ENCODE measurements at regions not wholly inside any gene's neighbourhood (a gene's known extent, or its start where the extent isn't known, plus 50 kb on each side); places are given as distances from the start of the nearest gene placed in this dataset.

DNA sequence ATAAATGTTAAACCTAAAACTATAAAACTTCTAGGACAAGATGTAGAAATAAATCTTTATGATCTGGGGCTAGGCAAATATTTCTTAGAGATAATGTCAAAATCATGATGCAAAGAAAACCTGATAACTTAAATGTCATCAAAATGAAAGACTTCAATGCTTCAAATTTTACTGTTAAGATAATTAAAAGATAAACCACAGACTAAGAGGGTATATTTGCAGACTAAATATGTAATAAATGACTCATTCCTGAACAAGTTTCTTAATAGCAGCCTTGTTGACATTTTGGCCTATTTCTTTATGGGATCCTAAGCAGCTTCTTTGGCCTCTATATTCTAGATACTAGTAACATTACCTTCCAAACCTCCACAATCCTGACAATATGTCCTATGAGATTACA is 2878.3 kb upstream of the PCDH20 start:
- Histone ChIP-seq H3K4me3 (replicated peaks in 1 of 3; ENCODE audit: insufficient read depth in 1 of 3, low read depth in 2 of 3, low read length in 3 of 3) (no peak overlapping the region), H3K79me2 (ENCODE audit: insufficient read depth, low read length) (no peaks in the 10 kb centered on the region), H3K27me3 (ENCODE audit: control insufficient read depth in 1 of 2, insufficient read depth in 2 of 2, low read length in 2 of 2) (no peaks in the 10 kb centered on the region), H3K36me3 (replicated peaks in 1 of 2; ENCODE audit: control insufficient read depth in 1 of 2, insufficient read depth in 2 of 2, low read length in 2 of 2) (no peaks in the 10 kb centered on the region), H3K9ac (ENCODE audit: insufficient read depth, low read depth, low read length) (no peak overlapping the region), H3K9me3 (ENCODE audit: low read length) (no peaks in the 10 kb centered on the region), H2AFZ (ENCODE audit: low read length) (no peak overlapping the region), H3K4me1 (ENCODE audit: insufficient read depth, low read length) (no peaks in the 10 kb centered on the region), H4K20me1 (ENCODE audit: insufficient read depth, low read length) (no peaks in the 10 kb centered on the region), H3K4me2 (ENCODE audit: low read depth, low read length) (no peak overlapping the region), H3K27ac (ENCODE audit: extremely low read length, insufficient read depth, low read length) (no peak overlapping the region)
- in situ Hi-C loops (cut with HindIII; ENCODE audit: extremely low pct_ligation_motif_present, low pct_unique_long_range_greater_than_20kb), result no loop called here
- no peak for FAIRE-seq
- BruUV-seq (replicated peaks), result no TSS peak
- intact Hi-C loops (cut with micrococcal nuclease; ENCODE audit: unreplicated experiment), result no loop called here
- ATAC-seq, result no peak
- DNase-seq (ENCODE audit: low spot score), result no peak
- CTCF ChIA-PET (ENCODE audit: low intra/inter-chr PET ratio, low total read pairs), result no interaction called here
- TF ChIP-seq PHF8 (CRISPR knock-in tag; IDR thresholded peaks at IDR 0.05), result no peak
- no peak for TF ChIP-seq ZNF431 (CRISPR knock-in tag; IDR thresholded peaks at IDR 0.05; ENCODE audit: borderline replicate concordance, low read depth)
- POLR2A ChIA-PET, result no interaction called here

DNA sequence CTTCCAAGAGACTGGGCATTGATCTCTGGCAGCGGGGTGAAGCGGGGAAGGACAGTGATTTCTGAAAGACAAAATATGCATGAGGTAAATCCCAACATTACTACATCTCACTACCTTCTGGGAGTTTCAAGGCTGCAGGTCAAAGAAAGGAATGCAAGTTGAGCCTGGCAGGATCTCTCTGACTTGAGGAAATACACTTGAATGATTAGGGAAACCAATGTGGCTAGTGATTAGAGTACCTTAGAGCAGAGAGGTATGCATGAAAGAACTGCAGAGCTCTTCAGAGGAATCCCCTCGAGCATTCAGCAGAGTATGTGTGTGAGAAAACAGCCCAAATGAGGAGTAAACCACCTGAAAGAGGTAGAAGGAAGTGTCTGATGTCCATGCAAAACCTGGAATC is 2874.1 kb upstream of the PCDH20 start:
- no peaks in the 10 kb centered on the region for H3K27me3 ChIP-seq (ENCODE audit: control insufficient read depth in 1 of 2, insufficient read depth in 2 of 2, low read length in 2 of 2)
- in situ Hi-C loops (cut with HindIII; ENCODE audit: extremely low pct_ligation_motif_present, low pct_unique_long_range_greater_than_20kb), result no loop called here
- H3K4me3 ChIP-seq (replicated peaks in 1 of 3; ENCODE audit: insufficient read depth in 1 of 3, low read depth in 2 of 3, low read length in 3 of 3), result no peak overlapping the region
- H2AFZ ChIP-seq (ENCODE audit: low read length), result no peak overlapping the region
- no peaks in the 10 kb centered on the region for H3K4me1 ChIP-seq (ENCODE audit: insufficient read depth, low read length)
- H3K9me3 ChIP-seq (ENCODE audit: low read length), result no peaks in the 10 kb centered on the region
- ChIA-PET POLR2A (no interaction called here), CTCF (ENCODE audit: low intra/inter-chr PET ratio, low total read pairs) (no interaction called here)
- no peak overlapping the region for H3K27ac ChIP-seq (ENCODE audit: extremely low read length, insufficient read depth, low read length)
- H3K4me2 ChIP-seq (ENCODE audit: low read depth, low read length), result no peak overlapping the region
- FAIRE-seq (no peak), ATAC-seq (no peak), DNase-seq (ENCODE audit: low spot score) (no peak)
- no peaks in the 10 kb centered on the region for H3K36me3 ChIP-seq (replicated peaks in 1 of 2; ENCODE audit: control insufficient read depth in 1 of 2, insufficient read depth in 2 of 2, low read length in 2 of 2)
- no TSS peak for BruUV-seq (replicated peaks)
- H4K20me1 ChIP-seq (ENCODE audit: insufficient read depth, low read length), result no peaks in the 10 kb centered on the region
- intact Hi-C loops (cut with micrococcal nuclease; ENCODE audit: unreplicated experiment), result no loop called here
- no peaks in the 10 kb centered on the region for H3K79me2 ChIP-seq (ENCODE audit: insufficient read depth, low read length)
- H3K9ac ChIP-seq (ENCODE audit: insufficient read depth, low read depth, low read length), result no peak overlapping the region
- 7% methylated on average over 3 of the region's 3 CpGs for WGBS (ENCODE audit: low lambda C conversion rate)
- TF ChIP-seq KAT7 (CRISPR knock-in tag; IDR thresholded peaks at IDR 0.05; ENCODE audit: borderline replicate concordance) (no peak), ZKSCAN1 (IDR thresholded peaks at IDR 0.05; ENCODE audit: low read length) (no peak), ZNF3 (CRISPR knock-in tag; IDR thresholded peaks at IDR 0.05) (no peak), ADNP (CRISPR knock-in tag; IDR thresholded peaks at IDR 0.05) (no peak), NFYB (CRISPR knock-in tag; IDR thresholded peaks at IDR 0.05) (no peak), RARA (CRISPR knock-in tag; IDR thresholded peaks at IDR 0.05) (no peak), SALL1 (CRISPR knock-in tag; IDR thresholded peaks at IDR 0.05) (no peak), PRPF4 (IDR thresholded peaks at IDR 0.05; ENCODE audit: low read depth, low read length, poor library complexity, severe bottlenecking) (no peak)
- TF ChIP-seq, protein P1, sequence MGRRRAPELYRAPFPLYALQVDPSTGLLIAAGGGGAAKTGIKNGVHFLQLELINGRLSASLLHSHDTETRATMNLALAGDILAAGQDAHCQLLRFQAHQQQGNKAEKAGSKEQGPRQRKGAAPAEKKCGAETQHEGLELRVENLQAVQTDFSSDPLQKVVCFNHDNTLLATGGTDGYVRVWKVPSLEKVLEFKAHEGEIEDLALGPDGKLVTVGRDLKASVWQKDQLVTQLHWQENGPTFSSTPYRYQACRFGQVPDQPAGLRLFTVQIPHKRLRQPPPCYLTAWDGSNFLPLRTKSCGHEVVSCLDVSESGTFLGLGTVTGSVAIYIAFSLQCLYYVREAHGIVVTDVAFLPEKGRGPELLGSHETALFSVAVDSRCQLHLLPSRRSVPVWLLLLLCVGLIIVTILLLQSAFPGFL (CRISPR knock-in tag; IDR thresholded peaks at IDR 0.05), result no peak
- TF ChIP-seq, protein P2, sequence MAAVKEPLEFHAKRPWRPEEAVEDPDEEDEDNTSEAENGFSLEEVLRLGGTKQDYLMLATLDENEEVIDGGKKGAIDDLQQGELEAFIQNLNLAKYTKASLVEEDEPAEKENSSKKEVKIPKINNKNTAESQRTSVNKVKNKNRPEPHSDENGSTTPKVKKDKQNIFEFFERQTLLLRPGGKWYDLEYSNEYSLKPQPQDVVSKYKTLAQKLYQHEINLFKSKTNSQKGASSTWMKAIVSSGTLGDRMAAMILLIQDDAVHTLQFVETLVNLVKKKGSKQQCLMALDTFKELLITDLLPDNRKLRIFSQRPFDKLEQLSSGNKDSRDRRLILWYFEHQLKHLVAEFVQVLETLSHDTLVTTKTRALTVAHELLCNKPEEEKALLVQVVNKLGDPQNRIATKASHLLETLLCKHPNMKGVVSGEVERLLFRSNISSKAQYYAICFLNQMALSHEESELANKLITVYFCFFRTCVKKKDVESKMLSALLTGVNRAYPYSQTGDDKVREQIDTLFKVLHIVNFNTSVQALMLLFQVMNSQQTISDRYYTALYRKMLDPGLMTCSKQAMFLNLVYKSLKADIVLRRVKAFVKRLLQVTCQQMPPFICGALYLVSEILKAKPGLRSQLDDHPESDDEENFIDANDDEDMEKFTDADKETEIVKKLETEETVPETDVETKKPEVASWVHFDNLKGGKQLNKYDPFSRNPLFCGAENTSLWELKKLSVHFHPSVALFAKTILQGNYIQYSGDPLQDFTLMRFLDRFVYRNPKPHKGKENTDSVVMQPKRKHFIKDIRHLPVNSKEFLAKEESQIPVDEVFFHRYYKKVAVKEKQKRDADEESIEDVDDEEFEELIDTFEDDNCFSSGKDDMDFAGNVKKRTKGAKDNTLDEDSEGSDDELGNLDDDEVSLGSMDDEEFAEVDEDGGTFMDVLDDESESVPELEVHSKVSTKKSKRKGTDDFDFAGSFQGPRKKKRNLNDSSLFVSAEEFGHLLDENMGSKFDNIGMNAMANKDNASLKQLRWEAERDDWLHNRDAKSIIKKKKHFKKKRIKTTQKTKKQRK (IDR thresholded peaks at IDR 0.05; ENCODE audit: low read length), result no peak
- TF ChIP-seq, protein P3, sequence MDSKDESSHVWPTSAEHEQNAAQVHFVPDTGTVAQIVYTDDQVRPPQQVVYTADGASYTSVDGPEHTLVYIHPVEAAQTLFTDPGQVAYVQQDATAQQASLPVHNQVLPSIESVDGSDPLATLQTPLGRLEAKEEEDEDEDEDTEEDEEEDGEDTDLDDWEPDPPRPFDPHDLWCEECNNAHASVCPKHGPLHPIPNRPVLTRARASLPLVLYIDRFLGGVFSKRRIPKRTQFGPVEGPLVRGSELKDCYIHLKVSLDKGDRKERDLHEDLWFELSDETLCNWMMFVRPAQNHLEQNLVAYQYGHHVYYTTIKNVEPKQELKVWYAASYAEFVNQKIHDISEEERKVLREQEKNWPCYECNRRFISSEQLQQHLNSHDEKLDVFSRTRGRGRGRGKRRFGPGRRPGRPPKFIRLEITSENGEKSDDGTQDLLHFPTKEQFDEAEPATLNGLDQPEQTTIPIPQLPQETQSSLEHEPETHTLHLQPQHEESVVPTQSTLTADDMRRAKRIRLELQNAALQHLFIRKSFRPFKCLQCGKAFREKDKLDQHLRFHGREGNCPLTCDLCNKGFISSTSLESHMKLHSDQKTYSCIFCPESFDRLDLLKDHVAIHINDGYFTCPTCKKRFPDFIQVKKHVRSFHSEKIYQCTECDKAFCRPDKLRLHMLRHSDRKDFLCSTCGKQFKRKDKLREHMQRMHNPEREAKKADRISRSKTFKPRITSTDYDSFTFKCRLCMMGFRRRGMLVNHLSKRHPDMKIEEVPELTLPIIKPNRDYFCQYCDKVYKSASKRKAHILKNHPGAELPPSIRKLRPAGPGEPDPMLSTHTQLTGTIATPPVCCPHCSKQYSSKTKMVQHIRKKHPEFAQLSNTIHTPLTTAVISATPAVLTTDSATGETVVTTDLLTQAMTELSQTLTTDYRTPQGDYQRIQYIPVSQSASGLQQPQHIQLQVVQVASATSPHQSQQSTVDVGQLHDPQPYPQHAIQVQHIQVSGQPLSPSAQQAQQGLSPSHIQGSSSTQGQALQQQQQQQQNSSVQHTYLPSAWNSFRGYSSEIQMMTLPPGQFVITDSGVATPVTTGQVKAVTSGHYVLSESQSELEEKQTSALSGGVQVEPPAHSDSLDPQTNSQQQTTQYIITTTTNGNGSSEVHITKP (CRISPR knock-in tag; IDR thresholded peaks at IDR 0.05; ENCODE audit: low read depth), result no peak
